ENCODE measurements at regions not wholly inside any gene's neighbourhood (a gene's known extent, or its start where the extent isn't known, plus 50 kb on each side); places are given as distances from the start of the nearest gene placed in this dataset.
"Not testable (repeated sequence)": the region's sequence is repeated elsewhere in the genome, so short reads cannot be mapped to it uniquely, and the experiment has no call there.

DNA sequence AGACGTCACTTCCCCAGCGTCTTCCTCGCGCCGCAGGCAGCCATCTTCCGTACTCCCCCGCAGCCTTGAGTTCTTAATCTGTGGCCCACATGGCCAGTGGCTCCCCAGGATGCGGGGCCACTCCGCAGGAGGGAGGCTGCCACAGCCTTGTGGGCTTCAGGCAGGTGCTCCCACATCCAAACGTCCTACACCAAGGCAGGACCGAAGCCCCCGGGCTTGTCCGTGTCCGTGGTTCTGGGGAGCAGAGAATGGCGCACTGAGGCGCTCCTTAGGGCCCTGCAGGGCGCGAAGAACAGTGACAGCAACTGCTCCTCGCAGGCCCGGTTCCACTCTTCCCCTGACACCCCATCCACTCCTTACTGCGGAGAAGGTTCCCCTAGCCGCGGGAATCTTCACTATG lies 755.8 kb downstream of the PRIM2 start:
- Mint-ChIP-seq H3K27me3 (no peaks in the 10 kb centered on the region), H3K9me3 (no peaks in the 10 kb centered on the region), H3K36me3 (no peaks in the 10 kb centered on the region), H3K4me1 (no peaks in the 10 kb centered on the region), H3K4me3 (no peak overlapping the region), H3K27ac (no peak overlapping the region)
- ATAC-seq = no peak

DNA sequence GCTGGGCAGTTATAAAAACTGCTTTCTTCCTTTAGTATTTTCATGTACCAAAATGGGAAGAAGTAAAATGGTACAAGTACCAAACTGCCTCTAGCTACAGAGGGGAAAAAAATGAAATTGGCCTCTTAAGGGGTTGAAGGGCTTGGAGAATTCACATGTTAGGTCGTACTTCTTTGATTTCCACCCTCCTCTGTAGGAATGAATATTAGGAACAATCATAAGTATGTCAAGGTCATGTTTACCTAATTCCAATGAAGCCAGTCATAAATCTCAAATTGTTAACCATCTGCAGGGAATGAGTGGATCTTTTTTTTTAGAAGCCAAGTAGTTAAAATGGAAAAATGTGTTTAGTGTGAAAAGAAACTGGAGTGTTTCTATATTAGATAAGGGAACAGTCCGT lies 772.6 kb downstream of the PRIM2 start:
- not testable (repeated sequence) for H3K27me3 Mint-ChIP-seq, H3K4me3 Mint-ChIP-seq, ATAC-seq

DNA sequence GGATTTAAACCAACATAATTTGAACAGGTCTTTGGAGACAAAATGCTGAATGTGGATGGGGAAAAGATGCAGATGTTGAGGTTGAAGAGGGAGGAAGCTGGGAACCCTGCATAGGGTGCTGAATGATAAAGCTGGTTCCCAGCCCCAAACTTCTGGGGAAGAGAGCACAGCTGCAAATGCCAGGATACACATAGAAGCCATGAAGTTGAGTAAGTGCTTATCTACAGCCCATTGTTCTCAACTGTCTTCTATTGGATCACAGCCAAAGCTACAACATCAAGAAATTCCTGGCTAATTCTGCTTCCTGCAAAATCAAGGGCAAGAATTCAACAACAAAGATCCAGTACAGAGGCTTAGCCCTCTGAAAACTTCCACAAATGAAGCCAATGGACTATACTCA lies 779.8 kb downstream of the PRIM2 start:
- H3K36me3 Mint-ChIP-seq, H3K27ac Mint-ChIP-seq, H3K27me3 Mint-ChIP-seq, ATAC-seq, H3K4me3 Mint-ChIP-seq, H3K9me3 Mint-ChIP-seq, H3K4me1 Mint-ChIP-seq: not testable (repeated sequence)

More for the DNA sequence above, 772.6 kb downstream of the PRIM2 start:
- H3K36me3 Mint-ChIP-seq, H3K4me1 Mint-ChIP-seq, H3K9me3 Mint-ChIP-seq, H3K27ac Mint-ChIP-seq: not testable (repeated sequence)

DNA sequence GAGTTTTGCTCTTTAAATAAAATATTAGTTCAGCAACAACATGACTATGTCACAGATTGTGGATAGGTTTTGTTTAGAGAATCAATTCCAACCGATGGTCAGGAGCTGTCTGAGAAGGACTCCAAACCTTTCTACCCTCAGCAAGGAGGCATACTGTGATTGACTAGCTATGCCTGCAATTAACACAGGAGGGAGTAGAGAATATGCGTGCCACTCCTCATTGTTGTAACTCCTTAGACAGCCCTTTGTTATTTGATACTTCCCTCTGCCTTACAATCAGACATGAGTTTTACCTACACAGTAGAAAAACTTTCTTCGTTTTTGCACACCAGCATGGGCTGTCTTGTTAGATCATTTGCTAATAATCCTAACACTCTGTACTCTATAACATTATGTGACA lies 796.5 kb downstream of the PRIM2 start:
- H3K4me1 Mint-ChIP-seq = no peaks in the 10 kb centered on the region
- ATAC-seq = no peak
- H3K27ac Mint-ChIP-seq = no peak overlapping the region
- H3K9me3 Mint-ChIP-seq = no peaks in the 10 kb centered on the region
- no peaks in the 10 kb centered on the region for H3K27me3 Mint-ChIP-seq
- H3K4me3 Mint-ChIP-seq = no peak overlapping the region
- no peaks in the 10 kb centered on the region for H3K36me3 Mint-ChIP-seq

DNA sequence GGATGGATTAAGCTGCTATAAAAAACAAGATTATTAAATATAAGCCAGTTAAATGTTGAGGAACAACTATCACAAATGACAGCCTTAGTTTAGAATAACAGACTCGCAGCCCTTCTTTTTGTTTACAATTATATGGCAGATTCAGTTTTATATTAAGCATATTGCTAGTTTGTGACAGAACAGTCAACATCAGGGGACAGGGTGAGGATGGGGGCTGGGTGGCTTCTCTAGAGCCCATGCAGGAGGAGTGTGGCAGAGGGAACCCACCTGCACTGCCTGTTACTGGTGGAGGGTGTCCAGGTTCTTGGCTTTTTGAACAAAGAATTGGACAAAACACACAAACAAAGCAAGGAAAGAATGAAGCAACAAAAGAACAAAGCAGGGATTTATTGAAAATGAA lies 799.7 kb downstream of the PRIM2 start:
- H3K36me3 Mint-ChIP-seq, H3K9me3 Mint-ChIP-seq, H3K27ac Mint-ChIP-seq, H3K4me3 Mint-ChIP-seq, ATAC-seq, H3K27me3 Mint-ChIP-seq, H3K4me1 Mint-ChIP-seq: not testable (repeated sequence)

DNA sequence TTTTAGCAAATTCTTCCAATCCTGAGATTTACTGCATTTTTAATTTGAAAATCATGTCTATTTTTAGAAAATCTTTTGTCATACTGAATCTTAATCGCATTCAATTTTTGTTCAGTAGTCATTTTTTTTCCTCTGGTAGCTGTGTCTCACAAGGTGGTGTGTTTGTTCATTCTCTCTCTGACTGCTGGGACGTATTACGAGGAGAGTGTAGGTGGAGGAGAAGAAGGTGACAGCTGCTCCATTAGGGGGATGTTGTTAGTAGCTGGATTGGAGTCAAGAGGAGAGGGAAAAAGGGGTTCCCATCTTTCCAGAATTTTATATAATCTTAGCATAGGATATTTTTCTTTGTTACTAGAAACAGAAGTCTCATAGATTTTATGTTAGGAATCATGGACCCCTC lies 804.2 kb downstream of the PRIM2 start:
- H3K4me3 Mint-ChIP-seq, ATAC-seq, H3K36me3 Mint-ChIP-seq, H3K9me3 Mint-ChIP-seq, H3K27ac Mint-ChIP-seq, H3K4me1 Mint-ChIP-seq, H3K27me3 Mint-ChIP-seq: not testable (repeated sequence)

DNA sequence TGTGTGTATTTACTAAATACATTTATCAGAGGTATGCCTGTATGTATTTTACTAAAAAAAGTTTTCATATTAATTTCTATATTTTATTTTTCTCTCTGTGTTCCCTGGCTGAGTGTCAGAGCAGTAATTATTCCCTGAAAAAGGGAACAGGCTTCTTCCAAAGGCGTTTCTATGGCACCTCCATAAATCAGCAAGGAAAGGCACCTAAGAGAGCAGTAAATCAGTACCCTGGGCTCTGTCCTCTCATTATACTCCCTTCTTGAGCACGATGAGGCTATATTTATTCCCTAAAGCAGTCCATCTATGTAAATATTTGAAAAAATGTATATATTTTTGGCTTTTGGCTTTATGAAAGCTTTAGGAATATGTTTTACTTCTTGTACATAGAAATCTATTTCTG lies 806.3 kb downstream of the PRIM2 start:
- H3K9me3 Mint-ChIP-seq, H3K4me3 Mint-ChIP-seq, ATAC-seq, H3K27ac Mint-ChIP-seq, H3K27me3 Mint-ChIP-seq, H3K4me1 Mint-ChIP-seq, H3K36me3 Mint-ChIP-seq: not testable (repeated sequence)

DNA sequence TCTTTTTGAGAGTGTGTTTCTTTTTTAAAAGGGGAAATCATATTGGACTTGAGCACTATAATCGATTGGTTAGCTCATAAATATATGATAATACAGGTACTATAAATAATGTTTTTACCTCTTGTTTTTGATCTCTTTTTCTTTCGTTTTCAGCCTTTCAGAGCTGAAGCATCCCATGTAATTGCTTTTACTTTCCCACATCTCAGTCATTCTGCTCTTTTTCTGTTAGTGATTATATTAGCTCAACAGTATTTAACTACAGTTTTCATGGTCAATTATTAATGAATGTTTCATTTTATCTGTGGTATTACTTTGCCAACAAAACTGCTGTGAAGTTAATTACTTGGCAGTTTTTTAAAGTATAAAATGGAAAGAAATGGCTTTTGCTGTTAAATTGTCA lies 811.1 kb downstream of the PRIM2 start:
- H3K9me3 Mint-ChIP-seq, H3K4me3 Mint-ChIP-seq, H3K36me3 Mint-ChIP-seq, H3K27ac Mint-ChIP-seq, H3K4me1 Mint-ChIP-seq, H3K27me3 Mint-ChIP-seq, ATAC-seq: not testable (repeated sequence)

DNA sequence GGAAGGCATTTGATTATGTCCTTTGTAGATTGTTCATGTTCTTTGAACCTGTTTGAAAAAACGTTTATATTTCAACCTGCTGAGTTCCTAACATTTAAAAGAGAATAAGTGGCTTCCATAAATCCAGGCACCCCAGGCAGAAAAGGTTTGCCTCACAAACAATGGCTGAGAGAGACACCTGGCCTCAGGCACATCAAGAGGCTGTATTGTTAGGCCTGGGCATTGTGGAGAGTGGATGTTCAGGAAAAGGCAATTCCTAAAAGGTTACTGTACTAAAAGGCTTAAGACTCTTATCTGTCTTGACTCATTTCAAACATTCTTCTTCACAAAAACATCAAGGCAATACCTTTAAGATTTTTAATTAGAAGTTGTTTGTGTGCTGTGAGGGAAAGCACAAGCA lies 811.7 kb downstream of the PRIM2 start:
- ATAC-seq, H3K4me3 Mint-ChIP-seq, H3K27me3 Mint-ChIP-seq: not testable (repeated sequence)

DNA sequence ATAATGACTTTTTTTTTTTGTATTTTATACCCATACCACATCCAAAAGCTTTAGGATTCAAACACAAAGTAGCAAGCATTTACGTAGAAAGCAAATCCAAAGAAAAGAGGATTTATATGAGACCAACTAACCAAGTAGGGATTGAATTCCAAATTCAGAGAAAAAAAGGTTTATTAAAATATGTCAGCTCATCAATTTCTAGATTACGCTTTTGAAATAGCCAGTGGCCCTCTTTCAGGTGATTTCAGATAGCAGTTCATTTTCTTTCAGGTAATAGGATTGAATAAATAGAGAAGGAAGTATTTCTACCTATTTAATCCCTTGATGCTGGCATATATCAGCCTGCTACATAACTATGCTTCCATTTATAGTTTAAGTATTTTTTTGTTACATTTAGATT lies 822.3 kb downstream of the PRIM2 start:
- not testable (repeated sequence) for H3K27ac Mint-ChIP-seq, H3K4me3 Mint-ChIP-seq, H3K27me3 Mint-ChIP-seq, H3K9me3 Mint-ChIP-seq, H3K4me1 Mint-ChIP-seq, ATAC-seq, H3K36me3 Mint-ChIP-seq

More for the DNA sequence above, 811.7 kb downstream of the PRIM2 start:
- H3K4me1 Mint-ChIP-seq, H3K36me3 Mint-ChIP-seq, H3K9me3 Mint-ChIP-seq, H3K27ac Mint-ChIP-seq: not testable (repeated sequence)

DNA sequence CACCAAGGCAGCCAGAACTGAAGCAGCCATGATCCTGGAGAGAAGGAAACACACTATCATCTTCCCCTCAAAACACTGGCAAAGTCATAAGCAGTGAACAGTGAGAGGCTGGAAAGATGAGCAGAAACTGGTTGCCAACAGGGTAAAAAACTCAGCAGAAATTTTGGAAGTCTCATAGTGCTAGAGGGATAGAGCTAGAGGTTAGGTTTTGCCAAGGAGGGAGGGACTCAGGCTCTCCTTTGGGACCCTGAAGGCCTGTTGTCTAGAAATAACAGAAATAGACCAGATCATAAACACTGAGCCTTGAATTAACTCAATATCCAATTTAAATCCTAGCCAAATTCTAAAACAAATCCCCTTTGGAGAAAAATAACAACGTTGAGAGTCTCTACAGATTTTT lies 853.6 kb downstream of the PRIM2 start:
- not testable (repeated sequence) for H3K27me3 Mint-ChIP-seq, H3K9me3 Mint-ChIP-seq, H3K4me3 Mint-ChIP-seq, H3K4me1 Mint-ChIP-seq, H3K36me3 Mint-ChIP-seq, ATAC-seq, H3K27ac Mint-ChIP-seq

DNA sequence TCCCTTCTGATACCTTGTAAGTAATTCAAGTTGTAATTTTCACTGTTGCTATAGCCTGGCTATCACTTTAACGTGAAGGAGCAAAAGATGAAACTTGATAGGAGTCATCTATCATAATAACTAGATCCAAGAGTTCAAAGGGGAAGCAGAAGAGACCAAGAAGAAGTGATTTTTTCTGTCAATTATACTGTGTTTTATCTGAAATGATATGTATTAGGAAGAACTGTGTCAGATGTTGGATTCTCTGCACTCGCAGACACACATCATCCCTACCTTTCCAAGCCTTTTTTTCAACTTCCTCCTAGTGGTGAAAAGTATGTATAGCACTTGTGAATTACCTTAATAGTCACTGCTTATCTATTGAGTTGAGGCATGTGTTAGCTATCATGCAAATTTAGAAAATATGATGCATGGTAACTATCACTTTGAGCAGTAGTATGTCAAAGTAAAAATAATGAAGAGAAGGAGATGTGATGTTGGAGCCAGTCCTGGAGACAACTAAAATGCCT lies 864.2 kb downstream of the PRIM2 start:
- not testable (repeated sequence) for H3K27ac Mint-ChIP-seq, H3K4me1 Mint-ChIP-seq, H3K9me3 Mint-ChIP-seq, H3K27me3 Mint-ChIP-seq, H3K36me3 Mint-ChIP-seq, H3K4me3 Mint-ChIP-seq, ATAC-seq

DNA sequence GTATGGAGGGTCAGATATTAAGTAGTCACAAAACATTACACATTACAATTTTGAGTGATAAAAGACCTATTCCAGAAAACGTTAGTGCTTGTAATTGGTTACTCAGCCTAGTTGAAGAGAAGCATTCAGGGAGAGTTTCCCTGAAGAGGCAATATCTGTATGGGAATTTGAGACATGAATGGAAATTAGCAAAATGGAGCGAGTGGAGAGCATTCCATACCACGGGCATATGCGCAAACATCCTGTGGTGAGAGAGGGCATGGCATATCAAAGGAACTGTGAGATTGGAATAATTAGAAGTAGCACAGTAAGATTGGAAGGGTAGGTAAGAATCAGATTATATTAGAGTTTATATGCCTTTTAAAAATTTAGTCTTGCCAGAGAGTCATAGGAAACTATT lies 867.9 kb downstream of the PRIM2 start:
- H3K9me3 Mint-ChIP-seq, H3K4me3 Mint-ChIP-seq, H3K27me3 Mint-ChIP-seq, H3K36me3 Mint-ChIP-seq, H3K27ac Mint-ChIP-seq, ATAC-seq, H3K4me1 Mint-ChIP-seq: not testable (repeated sequence)

DNA sequence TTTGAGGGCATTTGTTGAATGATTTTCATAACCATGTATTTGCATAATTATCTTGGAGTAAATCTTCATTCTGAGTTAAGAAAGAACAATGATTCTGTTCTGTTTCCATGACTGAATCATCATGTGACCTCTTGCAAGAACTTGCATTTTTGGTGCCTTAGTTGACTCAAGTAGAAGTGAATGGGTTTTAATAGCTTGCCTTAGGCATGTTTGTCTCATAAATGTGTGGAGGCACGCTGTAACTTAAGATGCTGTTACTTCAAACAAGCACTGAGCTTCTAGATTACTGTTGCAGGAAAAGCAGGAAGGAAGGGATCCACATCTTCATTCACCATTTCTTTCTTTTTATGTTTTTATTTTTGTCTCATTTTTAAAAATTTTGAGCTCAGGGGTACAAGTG lies 875.8 kb downstream of the PRIM2 start:
- not testable (repeated sequence) for H3K27ac Mint-ChIP-seq, H3K4me1 Mint-ChIP-seq, H3K9me3 Mint-ChIP-seq, H3K27me3 Mint-ChIP-seq, H3K4me3 Mint-ChIP-seq, ATAC-seq, H3K36me3 Mint-ChIP-seq

DNA sequence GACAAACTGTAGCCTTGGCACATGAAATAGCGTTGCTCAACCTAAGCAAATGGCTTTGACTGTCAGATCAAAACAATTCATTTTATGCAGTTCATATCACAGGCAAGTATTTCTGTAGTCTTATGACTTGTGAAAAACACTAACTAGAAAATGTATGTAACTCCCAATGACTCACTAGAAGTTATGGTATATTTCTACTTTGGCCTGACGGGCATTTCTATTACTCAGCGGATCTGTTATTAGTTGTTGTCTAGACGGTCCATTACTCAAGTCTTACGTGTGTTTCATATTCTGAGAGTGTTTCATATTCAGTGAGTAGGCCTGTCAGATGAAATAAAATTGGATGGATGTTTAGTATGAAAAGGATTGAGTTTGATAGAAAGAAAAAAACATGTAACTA lies 880.9 kb downstream of the PRIM2 start:
- no peak for ATAC-seq
- H3K27me3 Mint-ChIP-seq = no peaks in the 10 kb centered on the region
- no peaks in the 10 kb centered on the region for H3K9me3 Mint-ChIP-seq
- H3K36me3 Mint-ChIP-seq = no peaks in the 10 kb centered on the region
- H3K27ac Mint-ChIP-seq = no peak overlapping the region
- H3K4me1 Mint-ChIP-seq = no peaks in the 10 kb centered on the region
- H3K4me3 Mint-ChIP-seq = no peak overlapping the region

DNA sequence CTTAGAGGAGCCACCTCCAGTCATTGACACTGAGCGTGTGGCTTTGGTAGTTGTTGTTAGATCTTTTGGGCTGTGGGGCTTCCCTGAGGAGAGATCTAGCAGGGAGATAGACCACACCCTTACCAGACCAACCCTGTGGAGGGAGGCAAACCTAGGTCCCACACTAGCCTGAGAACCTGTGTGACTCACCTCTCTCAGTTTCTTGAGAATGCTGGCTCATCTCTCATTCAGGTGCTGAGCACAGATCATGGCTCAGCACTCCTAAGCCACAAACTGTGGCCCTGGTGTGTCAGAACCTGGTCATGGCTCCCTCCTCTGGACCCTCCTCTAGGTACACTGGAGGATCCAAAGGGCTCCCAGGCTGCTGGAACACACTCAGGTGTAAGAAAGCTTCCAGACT lies 919.7 kb downstream of the PRIM2 start:
- H3K9me3 Mint-ChIP-seq, H3K4me3 Mint-ChIP-seq, H3K36me3 Mint-ChIP-seq, H3K4me1 Mint-ChIP-seq, ATAC-seq, H3K27ac Mint-ChIP-seq, H3K27me3 Mint-ChIP-seq: not testable (repeated sequence)

DNA sequence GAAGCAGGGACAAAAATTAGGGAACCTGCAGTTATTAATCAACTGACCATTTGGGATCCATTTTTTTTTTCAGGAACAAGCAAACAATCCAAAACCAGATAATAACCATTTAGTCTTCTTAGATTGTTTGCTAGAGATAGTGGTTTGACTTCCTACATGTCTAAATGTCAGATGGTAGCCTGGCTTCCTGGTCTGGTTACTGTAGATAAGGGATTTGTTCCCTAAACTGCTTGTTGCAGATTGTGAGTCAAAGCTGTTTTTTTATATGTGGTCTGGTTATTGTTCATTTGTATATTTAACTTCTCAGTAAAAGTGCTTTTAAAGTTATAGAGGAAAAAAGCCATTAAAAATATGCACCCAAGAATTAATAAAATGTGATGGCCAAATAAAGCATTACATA lies 921.0 kb downstream of the PRIM2 start:
- not testable (repeated sequence) for H3K4me3 Mint-ChIP-seq, H3K27me3 Mint-ChIP-seq, H3K4me1 Mint-ChIP-seq, H3K27ac Mint-ChIP-seq, H3K36me3 Mint-ChIP-seq, H3K9me3 Mint-ChIP-seq, ATAC-seq

All from stimulated activated memory B cell treated with anti-CD40 and anti-IgM and Interleukin-4, amounts not matched to agents 10 μg/mL and 1 μg/mL and 100 μg/mL, for 72 hours (primary cell).